Esophagus muscularis mucosa (tissue), 4 donors: ENCODE measurements at regions not wholly inside any gene's neighbourhood (a gene's known extent, or its start where the extent isn't known, plus 50 kb on each side); places are given as distances from the start of the nearest gene placed in this dataset.

Experiments
- DNase-seq: peaks from one replicate; pipeline ENCODE4 v3.0.0-alpha.2; 2017; ENCODE audit errors: extremely low spot score
- H3K27ac ChIP-seq, 4 donors: fragments of 200-600 bp; sonication (generic); replicated peaks in 1 of 4; 1 replicate in 3 of 4; 2 replicates in 1 of 4; pipeline ENCODE4 v1.5.1; 2016 to 2019; ENCODE audit warnings: mild to moderate bottlenecking in 1 of 4
- H3K27me3 ChIP-seq, 4 donors: fragments of 200-600 bp; sonication (generic); one replicate each; pipeline versions ENCODE4 v1.5.1 to v1.6.0; 2016 to 2019
- H3K36me3 ChIP-seq, 4 donors: fragments of 200-600 bp; sonication (generic); one replicate each; pipeline ENCODE4 v1.5.1; 2016 to 2019
- H3K4me1 ChIP-seq, 4 donors: fragments of 200-600 bp; sonication (generic); one replicate each; pipeline ENCODE4 v1.5.1; 2016 to 2019
- H3K4me3 ChIP-seq, 4 donors: fragments of 200-600 bp; sonication (generic); 1 replicate in 2 of 4; 2 replicates in 2 of 4; pipeline ENCODE4 v1.5.1; 2016 to 2019; ENCODE audit warnings: mild to moderate bottlenecking in 4 of 4, moderate library complexity in 1 of 4
- H3K9me3 ChIP-seq, 4 donors: fragments of 200-600 bp; sonication (generic); 1 replicate in 3 of 4; 2 replicates in 1 of 4; pipeline ENCODE4 v1.5.1; 2016 to 2019
- EP300 ChIP-seq: sonication (generic); formaldehyde crosslinking; IDR thresholded peaks from one replicate; pipeline ENCODE4 v1.6.1; 2017; ENCODE audit warnings: antibody characterized with exemption
- POLR2A ChIP-seq: fragments of 450-650 bp; IDR thresholded peaks from one replicate; pipeline ENCODE4 v1.6.1; 2017; ENCODE audit warnings: antibody characterized with exemption, moderate library complexity, mild to moderate bottlenecking, low read depth
- POLR2AphosphoS5 ChIP-seq, 2 donors: sonication (generic); formaldehyde crosslinking; IDR thresholded peaks; one replicate each; pipeline ENCODE4 v1.6.1; 2017; ENCODE audit warnings: antibody characterized with exemption in 2 of 2
- WGBS: methylation state at CpG from one replicate; pipeline ENCODE4 v1.1.5; 2018; 5-methylcytosine and 5-hydroxymethylcytosine counted together
- intact Hi-C: fragments of 100-400 bp; cut with DNase I; formaldehyde crosslinking; loops from one replicate; pipeline ENCODE4 v1.15.1; 2023
- TF ChIP-seq, protein P1 (sequence below), 3 experiments: fragments of 200-600 bp in 2 of 3; fragments of 450-650 bp in 1 of 3; sonication (generic) in 2 of 3; IDR thresholded peaks; one replicate each; pipeline ENCODE4 v1.5.1; 2017 to 2019; ENCODE audit warnings: antibody characterized with exemption in 3 of 3, mild to moderate bottlenecking in 2 of 3, moderate library complexity in 1 of 3

- H3K4me3 ChIP-seq: no peak overlapping the region
- no peak for DNase-seq
- no peak overlapping the region for H3K27ac ChIP-seq
- WGBS: 88% methylated on average over 1 of the region's 1 CpG
- no peaks in the 10 kb centered on the region for H3K9me3 ChIP-seq
- no peaks in the 10 kb centered on the region for H3K36me3 ChIP-seq
- no peak for TF ChIP-seq POLR2AphosphoS5 (IDR thresholded peaks at IDR 0.05)
- TF ChIP-seq, protein P1, sequence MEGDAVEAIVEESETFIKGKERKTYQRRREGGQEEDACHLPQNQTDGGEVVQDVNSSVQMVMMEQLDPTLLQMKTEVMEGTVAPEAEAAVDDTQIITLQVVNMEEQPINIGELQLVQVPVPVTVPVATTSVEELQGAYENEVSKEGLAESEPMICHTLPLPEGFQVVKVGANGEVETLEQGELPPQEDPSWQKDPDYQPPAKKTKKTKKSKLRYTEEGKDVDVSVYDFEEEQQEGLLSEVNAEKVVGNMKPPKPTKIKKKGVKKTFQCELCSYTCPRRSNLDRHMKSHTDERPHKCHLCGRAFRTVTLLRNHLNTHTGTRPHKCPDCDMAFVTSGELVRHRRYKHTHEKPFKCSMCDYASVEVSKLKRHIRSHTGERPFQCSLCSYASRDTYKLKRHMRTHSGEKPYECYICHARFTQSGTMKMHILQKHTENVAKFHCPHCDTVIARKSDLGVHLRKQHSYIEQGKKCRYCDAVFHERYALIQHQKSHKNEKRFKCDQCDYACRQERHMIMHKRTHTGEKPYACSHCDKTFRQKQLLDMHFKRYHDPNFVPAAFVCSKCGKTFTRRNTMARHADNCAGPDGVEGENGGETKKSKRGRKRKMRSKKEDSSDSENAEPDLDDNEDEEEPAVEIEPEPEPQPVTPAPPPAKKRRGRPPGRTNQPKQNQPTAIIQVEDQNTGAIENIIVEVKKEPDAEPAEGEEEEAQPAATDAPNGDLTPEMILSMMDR (IDR thresholded peaks at IDR 0.05): no peak
- TF ChIP-seq EP300: no peak
- no peak for TF ChIP-seq POLR2A
- H3K27me3 ChIP-seq: peaks cover 0 to 42% (median 3%) of the 10 kb centered on the region in 4 donors
- intact Hi-C loops: no loop called here
- no peaks in the 10 kb centered on the region for H3K4me1 ChIP-seq
Observed at GRCh38 chr5:3123763-3124157, 372.3 kb upstream of the IRX2 start.

- DNase-seq: no peak
- Histone ChIP-seq H3K4me1 (no peaks in the 10 kb centered on the region), H3K27me3 (peaks cover 0 to 47% (median 3%) of the 10 kb centered on the region in 4 donors), H3K9me3 (no peaks in the 10 kb centered on the region), H3K27ac (no peak overlapping the region), H3K36me3 (no peaks in the 10 kb centered on the region), H3K4me3 (no peak overlapping the region)
- WGBS: 37% methylated on average over 6 of the region's 6 CpGs
- intact Hi-C loops: no loop called here
- no peak for TF ChIP-seq POLR2AphosphoS5 (IDR thresholded peaks at IDR 0.05)
Observed at GRCh38 chr5:3122985-3123762, 371.7 kb upstream of the IRX2 start.

DNA sequence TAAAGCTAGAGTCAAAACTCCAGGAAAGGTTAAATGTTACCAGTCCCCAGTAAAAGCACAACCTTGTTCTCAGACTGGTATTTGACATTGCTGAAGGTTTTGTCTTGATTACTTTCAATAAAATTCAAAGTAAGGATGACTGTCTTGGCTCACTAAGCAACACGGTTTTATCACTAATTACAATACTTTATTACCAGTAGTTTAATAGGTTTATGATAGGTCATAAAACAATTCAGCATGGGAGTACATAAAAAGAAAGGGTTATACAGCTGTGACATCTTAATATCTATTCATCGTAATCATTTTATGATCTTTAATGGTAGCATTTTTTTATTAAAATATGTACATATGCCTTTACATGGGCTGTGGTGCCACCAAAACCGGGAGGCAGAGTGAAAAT, 370.7 kb upstream of the IRX2 start:
- H3K9me3 ChIP-seq: no peaks in the 10 kb centered on the region
- H3K4me1 ChIP-seq: no peaks in the 10 kb centered on the region
- peaks cover 0 to 54% (median 3%) of the 10 kb centered on the region in 4 donors for H3K27me3 ChIP-seq
- intact Hi-C loops: no loop called here
- no peaks in the 10 kb centered on the region for H3K36me3 ChIP-seq
- no peak overlapping the region for H3K27ac ChIP-seq
- no peak for TF ChIP-seq POLR2AphosphoS5 (IDR thresholded peaks at IDR 0.05)
- TF ChIP-seq, protein P1 (IDR thresholded peaks at IDR 0.05): no peak
- no peak for TF ChIP-seq EP300
- TF ChIP-seq POLR2A: no peak
- WGBS: 38% methylated on average over 3 of the region's 3 CpGs
- no peak for DNase-seq
- H3K4me3 ChIP-seq: no peak overlapping the region

- no peaks in the 10 kb centered on the region for H3K4me1 ChIP-seq
- no peak overlapping the region for H3K27ac ChIP-seq
- no peak for DNase-seq
- H3K36me3 ChIP-seq: no peaks in the 10 kb centered on the region
- intact Hi-C loops: no loop called here
- no peak overlapping the region for H3K4me3 ChIP-seq
- no peak for TF ChIP-seq EP300
- no peak for TF ChIP-seq POLR2A
- TF ChIP-seq POLR2AphosphoS5 (IDR thresholded peaks at IDR 0.05): no peak
- TF ChIP-seq, protein P1 (IDR thresholded peaks at IDR 0.05): no peak
- no peaks in the 10 kb centered on the region for H3K9me3 ChIP-seq
- peaks cover 0 to 52% (median 3%) of the 10 kb centered on the region in 4 donors for H3K27me3 ChIP-seq
- WGBS: 19% methylated on average over 21 of the region's 21 CpGs
Observed at GRCh38 chr5:3121813-3122212, 370.3 kb upstream of the IRX2 start.

DNA sequence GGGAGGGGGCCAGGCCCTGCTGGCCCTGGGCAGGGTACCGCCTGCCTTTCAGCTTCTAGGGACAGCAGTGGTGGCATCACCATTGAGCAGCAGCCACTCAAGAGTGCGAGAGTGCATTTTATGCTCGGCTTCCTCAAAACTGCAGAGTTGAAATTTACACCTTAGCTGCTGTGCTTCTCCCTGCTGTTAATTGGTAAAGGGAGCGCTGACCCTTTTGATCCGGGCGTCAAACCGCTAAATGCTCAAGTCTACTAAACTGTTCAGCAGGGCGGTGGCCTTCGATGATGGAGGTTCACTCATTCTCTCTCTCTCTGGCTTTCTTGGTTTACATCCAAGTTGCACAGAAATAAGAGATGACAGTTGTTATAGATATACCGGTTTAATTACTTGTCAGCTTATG, 368.6 kb upstream of the IRX2 start:
- TF ChIP-seq POLR2A: no peak
- H3K27ac ChIP-seq: no peak overlapping the region
- peaks cover 0 to 66% (median 3%) of the 10 kb centered on the region in 4 donors for H3K27me3 ChIP-seq
- 47% methylated on average over 10 of the region's 10 CpGs for WGBS
- no peaks in the 10 kb centered on the region for H3K36me3 ChIP-seq
- no peak overlapping the region for H3K4me3 ChIP-seq
- DNase-seq: no peak
- intact Hi-C loops: no loop called here
- no peaks in the 10 kb centered on the region for H3K9me3 ChIP-seq
- no peaks in the 10 kb centered on the region for H3K4me1 ChIP-seq

- intact Hi-C loops: no loop called here
- no peaks in the 10 kb centered on the region for H3K9me3 ChIP-seq
- H3K27me3 ChIP-seq: peaks cover 0 to 70% (median 3%) of the 10 kb centered on the region in 4 donors
- H3K27ac ChIP-seq: no peak overlapping the region
- TF ChIP-seq EP300: no peak
- TF ChIP-seq POLR2A: no peak
- TF ChIP-seq, protein P1 (IDR thresholded peaks at IDR 0.05): no peak
- no peak for TF ChIP-seq POLR2AphosphoS5 (IDR thresholded peaks at IDR 0.05)
- no peaks in the 10 kb centered on the region for H3K4me1 ChIP-seq
- 27% methylated on average over 4 of the region's 4 CpGs for WGBS
- no peak for DNase-seq
- H3K36me3 ChIP-seq: no peaks in the 10 kb centered on the region
- no peak overlapping the region for H3K4me3 ChIP-seq
Observed at GRCh38 chr5:3119435-3119834, 368.0 kb upstream of the IRX2 start.
